MM.1S (cell line): ENCODE measurements at regions not wholly inside any gene's neighbourhood (a gene's known extent, or its start where the extent isn't known, plus 50 kb on each side); places are given as distances from the start of the nearest gene placed in this dataset.

ENCODE experiments used
- DNase-seq: peaks from one replicate; pipeline ENCODE4 v3.0.0-alpha.2; 2015
- H2AFZ ChIP-seq: fragments of 300-600 bp; sonication (generic); 2 replicates; pipeline ENCODE4 v1.6.0; 2016; ENCODE audit warnings: antibody characterized with exemption, low read length
- H3F3A ChIP-seq: fragments of 300-600 bp; sonication (generic); 2 replicates; pipeline ENCODE4 v1.6.1; 2016; ENCODE audit warnings: mild to moderate bottlenecking, antibody characterized with exemption, low read length, moderate library complexity, mixed read lengths; ENCODE audit not compliant: insufficient read depth
- H3K27ac ChIP-seq: fragments of 300-600 bp; sonication (generic); 2 replicates; pipeline ENCODE4 v1.5.1; 2016; ENCODE audit warnings: mild to moderate bottlenecking, low read length
- H3K27me3 ChIP-seq: fragments of 300-600 bp; sonication (generic); replicated peaks from 2 replicates; pipeline ENCODE4 v1.6.0; 2016; ENCODE audit warnings: low read length; ENCODE audit not compliant: insufficient read depth
- H3K36me3 ChIP-seq: fragments of 300-600 bp; sonication (generic); replicated peaks from 2 replicates; pipeline ENCODE4 v1.6.1; 2016; ENCODE audit warnings: mild to moderate bottlenecking, low read length, mixed read lengths; ENCODE audit not compliant: insufficient read depth
- H3K4me1 ChIP-seq: fragments of 300-600 bp; sonication (generic); 2 replicates; pipeline ENCODE4 v1.6.1; 2016; ENCODE audit warnings: low read length, mixed read lengths
- H3K4me2 ChIP-seq: fragments of 300-600 bp; sonication (generic); 2 replicates; pipeline ENCODE4 v1.6.0; 2016; ENCODE audit warnings: low read depth, low read length
- H3K4me3 ChIP-seq: fragments of 300-600 bp; sonication (generic); 2 replicates; pipeline ENCODE4 v1.5.1; 2016; ENCODE audit warnings: low read length, mixed read lengths
- H3K79me2 ChIP-seq: fragments of 300-600 bp; sonication (generic); 2 replicates; pipeline ENCODE4 v1.6.1; 2016; ENCODE audit warnings: mixed run types, low read length, mixed read lengths
- H3K9ac ChIP-seq: fragments of 300-600 bp; sonication (generic); 2 replicates; pipeline ENCODE4 v1.6.1; 2016; ENCODE audit warnings: low read length, mixed read lengths
- H3K9me2 ChIP-seq: fragments of 300-600 bp; sonication (generic); replicated peaks from 2 replicates; pipeline ENCODE4 v1.6.1; 2016; ENCODE audit warnings: mild to moderate bottlenecking, low read length, mixed read lengths; ENCODE audit not compliant: insufficient read depth
- H3K9me3 ChIP-seq: fragments of 300-600 bp; sonication (generic); replicated peaks from 2 replicates; pipeline ENCODE4 v1.6.1; 2016; ENCODE audit warnings: mild to moderate bottlenecking, low read length, mixed read lengths; ENCODE audit not compliant: insufficient read depth
- H4K20me1 ChIP-seq: fragments of 300-600 bp; sonication (generic); 2 replicates; pipeline ENCODE4 v1.6.1; 2016; ENCODE audit warnings: mild to moderate bottlenecking, low read length, moderate library complexity, mixed read lengths; ENCODE audit not compliant: insufficient read depth
- EZH2 ChIP-seq: fragments of 300-600 bp; sonication (generic); optimal IDR thresholded peaks from 2 replicates; pipeline ENCODE3; 2017; ENCODE audit warnings: low read depth, mild to moderate bottlenecking, antibody characterized with exemption, low read length, mixed read lengths
- EZH2phosphoT487 ChIP-seq: fragments of 300-600 bp; sonication (generic); IDR thresholded peaks from 2 replicates; pipeline ENCODE4 v1.6.1; 2018; ENCODE audit warnings: antibody characterized with exemption, low read length
- TF ChIP-seq, protein P1 (sequence below): fragments of 300-600 bp; sonication (generic); IDR thresholded peaks from 2 replicates; pipeline ENCODE4 v1.5.1; 2016; ENCODE audit warnings: antibody characterized with exemption, low read length, mixed read lengths

DNA sequence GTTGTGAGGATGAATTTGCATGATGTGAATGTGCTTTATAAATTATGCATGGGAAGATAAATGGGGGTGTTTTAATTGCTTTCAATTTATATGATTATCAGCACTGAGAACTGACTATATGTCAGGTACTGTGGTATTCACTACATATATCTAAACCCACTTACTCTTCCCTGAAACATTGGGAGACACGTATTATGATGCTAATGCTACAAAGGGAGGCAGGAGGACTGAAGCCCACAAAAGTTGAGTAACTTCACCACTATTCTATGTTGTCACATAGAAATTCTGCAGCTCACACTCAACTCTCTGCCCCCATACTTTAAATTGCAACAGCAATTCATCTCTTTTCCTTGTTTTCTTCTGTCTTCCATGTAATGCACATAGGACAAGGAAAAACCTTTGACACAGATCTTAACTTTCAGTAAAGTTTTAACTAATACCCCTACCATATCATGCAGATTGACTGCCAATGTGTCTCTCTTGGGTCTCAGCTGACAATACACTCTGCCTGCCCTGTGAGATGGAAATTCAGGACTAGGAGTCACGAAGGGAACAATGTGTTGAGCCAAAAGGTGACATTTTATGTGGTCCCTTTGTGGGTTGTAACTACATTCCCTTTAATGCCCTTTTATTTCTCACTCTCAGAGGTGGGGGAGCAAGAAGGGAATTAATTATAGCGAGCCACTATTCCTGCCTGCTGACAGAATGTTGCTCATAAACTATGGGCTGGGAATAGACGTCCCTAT lies 691.0 kb upstream of the SORCS1 start:
- Histone ChIP-seq H3K9ac (no peak overlapping the region), H3K4me1 (no peaks in the 10 kb centered on the region), H3F3A (no peaks in the 10 kb centered on the region), H3K4me3 (no peak overlapping the region), H3K9me3 (no peaks in the 10 kb centered on the region), H2AFZ (no peak overlapping the region), H3K79me2 (no peaks in the 10 kb centered on the region), H3K4me2 (no peak overlapping the region), H3K27me3 (no peaks in the 10 kb centered on the region), H3K27ac (no peak overlapping the region), H3K9me2 (no peaks in the 10 kb centered on the region), H3K36me3 (no peaks in the 10 kb centered on the region), H4K20me1 (no peaks in the 10 kb centered on the region)
- no peak for DNase-seq
- no peak for TF ChIP-seq EZH2
- TF ChIP-seq, protein P1, sequence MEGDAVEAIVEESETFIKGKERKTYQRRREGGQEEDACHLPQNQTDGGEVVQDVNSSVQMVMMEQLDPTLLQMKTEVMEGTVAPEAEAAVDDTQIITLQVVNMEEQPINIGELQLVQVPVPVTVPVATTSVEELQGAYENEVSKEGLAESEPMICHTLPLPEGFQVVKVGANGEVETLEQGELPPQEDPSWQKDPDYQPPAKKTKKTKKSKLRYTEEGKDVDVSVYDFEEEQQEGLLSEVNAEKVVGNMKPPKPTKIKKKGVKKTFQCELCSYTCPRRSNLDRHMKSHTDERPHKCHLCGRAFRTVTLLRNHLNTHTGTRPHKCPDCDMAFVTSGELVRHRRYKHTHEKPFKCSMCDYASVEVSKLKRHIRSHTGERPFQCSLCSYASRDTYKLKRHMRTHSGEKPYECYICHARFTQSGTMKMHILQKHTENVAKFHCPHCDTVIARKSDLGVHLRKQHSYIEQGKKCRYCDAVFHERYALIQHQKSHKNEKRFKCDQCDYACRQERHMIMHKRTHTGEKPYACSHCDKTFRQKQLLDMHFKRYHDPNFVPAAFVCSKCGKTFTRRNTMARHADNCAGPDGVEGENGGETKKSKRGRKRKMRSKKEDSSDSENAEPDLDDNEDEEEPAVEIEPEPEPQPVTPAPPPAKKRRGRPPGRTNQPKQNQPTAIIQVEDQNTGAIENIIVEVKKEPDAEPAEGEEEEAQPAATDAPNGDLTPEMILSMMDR, result no peak
- TF ChIP-seq EZH2phosphoT487, result no peak

DNA sequence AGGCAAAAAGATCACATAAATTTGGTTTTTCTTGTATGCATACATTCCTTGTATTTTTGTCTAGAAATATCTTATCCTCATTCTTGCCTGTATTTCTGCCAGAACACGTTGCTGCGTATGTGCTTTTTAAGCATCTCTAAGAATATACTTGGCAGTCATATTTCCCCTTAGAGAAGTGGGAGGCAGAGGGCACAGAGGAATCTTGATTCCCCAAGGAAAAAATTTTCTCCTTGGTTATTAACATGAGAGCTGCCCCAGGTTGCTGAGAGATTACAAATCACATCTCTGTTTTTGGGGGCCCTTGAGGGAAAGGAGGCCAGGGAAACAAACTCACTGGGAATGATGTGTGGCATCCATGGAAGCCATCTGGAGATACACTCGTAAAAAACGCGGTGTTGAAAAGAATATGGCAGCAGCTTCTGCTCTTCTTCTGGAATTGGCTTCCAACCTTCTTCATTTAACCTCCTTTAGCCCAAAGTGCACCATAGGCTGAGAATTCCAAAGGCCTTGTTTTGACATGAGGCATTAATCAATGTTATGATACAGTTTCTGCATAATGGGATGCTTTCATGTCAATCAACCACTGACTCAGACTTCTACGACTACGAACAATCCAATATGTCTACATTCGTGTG lies 684.3 kb upstream of the SORCS1 start:
- no peaks in the 10 kb centered on the region for H4K20me1 ChIP-seq
- no peaks in the 10 kb centered on the region for H3K9me3 ChIP-seq
- no peak overlapping the region for H3K9ac ChIP-seq
- no peak overlapping the region for H2AFZ ChIP-seq
- no peaks in the 10 kb centered on the region for H3K27me3 ChIP-seq
- no peaks in the 10 kb centered on the region for H3F3A ChIP-seq
- no peak overlapping the region for H3K4me2 ChIP-seq
- H3K27ac ChIP-seq, result no peak overlapping the region
- peaks cover 8% of the 10 kb centered on the region; the same call in 1 of the 2 replicates for H3K4me1 ChIP-seq
- H3K36me3 ChIP-seq, result no peaks in the 10 kb centered on the region
- DNase-seq, result no peak
- H3K4me3 ChIP-seq, result no peak overlapping the region
- H3K79me2 ChIP-seq, result no peaks in the 10 kb centered on the region
- TF ChIP-seq, protein P1, result no peak
- TF ChIP-seq EZH2phosphoT487 (no peak), EZH2 (no peak)
- H3K9me2 ChIP-seq, result no peaks in the 10 kb centered on the region

DNA sequence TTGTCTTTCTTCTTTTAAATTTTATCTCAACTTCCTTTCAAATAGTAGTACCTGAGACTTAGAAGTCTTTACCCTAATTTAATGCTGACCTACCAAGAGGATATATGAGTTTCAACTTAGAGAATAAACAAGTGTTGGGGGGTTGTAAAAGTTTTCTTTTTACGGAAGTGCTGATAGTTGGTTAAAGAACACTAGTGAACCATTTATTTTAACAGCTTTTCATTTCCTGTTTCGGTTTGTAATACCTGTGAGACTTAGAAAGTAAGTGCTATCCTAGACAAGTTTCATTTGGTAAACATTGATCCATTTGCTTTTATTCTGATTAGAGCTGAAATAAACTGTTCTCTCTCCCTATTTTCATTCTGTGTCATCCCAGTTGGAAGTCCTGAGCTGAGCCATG lies 683.1 kb upstream of the SORCS1 start:
- no peak overlapping the region for H3K9ac ChIP-seq
- H4K20me1 ChIP-seq, result no peaks in the 10 kb centered on the region
- H3K4me1 ChIP-seq, result peaks cover 8% of the 10 kb centered on the region; the same call in 1 of the 2 replicates
- H3K9me3 ChIP-seq, result no peaks in the 10 kb centered on the region
- TF ChIP-seq EZH2 (no peak), EZH2phosphoT487 (no peak)
- TF ChIP-seq, protein P1, result no peak
- H3K36me3 ChIP-seq, result no peaks in the 10 kb centered on the region
- no peaks in the 10 kb centered on the region for H3F3A ChIP-seq
- peak; percentile 63 for DNase-seq
- H3K79me2 ChIP-seq, result no peaks in the 10 kb centered on the region
- no peak overlapping the region for H3K4me3 ChIP-seq
- no peaks in the 10 kb centered on the region for H3K9me2 ChIP-seq
- H3K27ac ChIP-seq, result no peak overlapping the region
- no peaks in the 10 kb centered on the region for H3K27me3 ChIP-seq
- peak overlapping the region; percentile 62; the same call in 1 of the 2 replicates for H3K4me2 ChIP-seq
- H2AFZ ChIP-seq, result no peak overlapping the region
